IPS-15b (cell line): ENCODE measurements at regions not wholly inside any gene's neighbourhood (a gene's known extent, or its start where the extent isn't known, plus 50 kb on each side); places are given as distances from the start of the nearest gene placed in this dataset.
A peak's percentile ranks its signal among the peaks of the same experiment; 100 is the strongest.

Experiments
- H3K27me3 ChIP-seq: one replicate; pipeline ENCODE4 v1.6.1; 2013; ENCODE audit warnings: low read length; ENCODE audit not compliant: control insufficient read depth, insufficient read depth
- H3K36me3 ChIP-seq: one replicate; pipeline ENCODE4 v1.6.1; 2013; ENCODE audit warnings: low read length; ENCODE audit not compliant: control insufficient read depth, insufficient read depth
- H3K4me1 ChIP-seq: one replicate; pipeline ENCODE4 v1.6.1; 2013; ENCODE audit warnings: mild to moderate bottlenecking, low read length; ENCODE audit not compliant: control insufficient read depth, insufficient read depth
- H3K4me3 ChIP-seq: one replicate; pipeline ENCODE4 v1.5.1; 2013; ENCODE audit warnings: low read depth, low read length
- H3K9ac ChIP-seq: one replicate; pipeline ENCODE4 v1.6.1; 2013; ENCODE audit warnings: low read depth, mild to moderate bottlenecking, low read length
- H3K9me3 ChIP-seq: one replicate; pipeline ENCODE4 v1.6.1; 2013; ENCODE audit warnings: mild to moderate bottlenecking, low read length; ENCODE audit not compliant: control insufficient read depth, insufficient read depth

GRCh38 chr18:49654347-49654746 is 92.5 kb downstream of the LIPG start:
- Histone ChIP-seq H3K4me3 (no peak overlapping the region), H3K9ac (no peak overlapping the region), H3K36me3 (no peaks in the 10 kb centered on the region), H3K9me3 (no peaks in the 10 kb centered on the region), H3K4me1 (peaks cover 2% of the 10 kb centered on the region), H3K27me3 (no peaks in the 10 kb centered on the region)

- Histone ChIP-seq H3K4me3 (no peak overlapping the region), H3K4me1 (no peaks in the 10 kb centered on the region), H3K9me3 (no peaks in the 10 kb centered on the region), H3K36me3 (no peaks in the 10 kb centered on the region), H3K9ac (peak overlapping the region; percentile 16), H3K27me3 (no peaks in the 10 kb centered on the region)
These were observed 91.2 kb downstream of the LIPG start for GRCh38 chr18:49652881-49653724.

GRCh38 chr18:49651033-49651432 is 89.2 kb downstream of the LIPG start:
- no peaks in the 10 kb centered on the region for H3K27me3 ChIP-seq
- no peaks in the 10 kb centered on the region for H3K9me3 ChIP-seq
- no peaks in the 10 kb centered on the region for H3K4me1 ChIP-seq
- H3K36me3 ChIP-seq, result no peaks in the 10 kb centered on the region
- no peak overlapping the region for H3K9ac ChIP-seq
- no peak overlapping the region for H3K4me3 ChIP-seq

GRCh38 chr18:49650426-49650891 is 88.6 kb downstream of the LIPG start:
- no peak overlapping the region for H3K4me3 ChIP-seq
- H3K4me1 ChIP-seq, result no peaks in the 10 kb centered on the region
- H3K9ac ChIP-seq, result no peak overlapping the region
- no peaks in the 10 kb centered on the region for H3K36me3 ChIP-seq
- no peaks in the 10 kb centered on the region for H3K27me3 ChIP-seq
- no peaks in the 10 kb centered on the region for H3K9me3 ChIP-seq

- Histone ChIP-seq H3K36me3 (no peaks in the 10 kb centered on the region), H3K9ac (no peak overlapping the region), H3K4me3 (no peak overlapping the region), H3K27me3 (no peaks in the 10 kb centered on the region), H3K4me1 (no peaks in the 10 kb centered on the region), H3K9me3 (no peaks in the 10 kb centered on the region)
These were observed 87.0 kb downstream of the LIPG start for GRCh38 chr18:49648811-49649210.
